OCI-LY3 (cell line): ENCODE measurements at regions not wholly inside any gene's neighbourhood (a gene's known extent, or its start where the extent isn't known, plus 50 kb on each side); places are given as distances from the start of the nearest gene placed in this dataset.

Experiments
- H2AFZ ChIP-seq: fragments of 200-600, 300-600 bp; shearing (Covaris generic); 2 replicates; pipeline ENCODE4 v1.6.0; 2014; ENCODE audit warnings: antibody characterized with exemption, low read depth, low read length
- H3K27ac ChIP-seq: fragments of 200-600, 300-600 bp; sonication (generic); 2 replicates; pipeline ENCODE4 v1.5.1; 2014; ENCODE audit warnings: mild to moderate bottlenecking, low read length, moderate library complexity, mixed read lengths
- H3K27me3 ChIP-seq: fragments of 200-600, 300-600 bp; sonication (generic); 2 replicates; pipeline ENCODE4 v1.6.1; 2014; ENCODE audit warnings: low read depth, low read length, mixed read lengths
- H3K36me3 ChIP-seq: fragments of 200-600, 300-600 bp; sonication (generic); replicated peaks from 2 replicates; pipeline ENCODE3; 2014; ENCODE audit warnings: low read depth, low read length, mixed read lengths
- H3K4me1 ChIP-seq: fragments of 300-600, 200-600 bp; sonication (generic); 2 replicates; pipeline ENCODE4 v1.6.1; 2014; ENCODE audit warnings: low read length, mixed read lengths
- H3K4me2 ChIP-seq: fragments of 200-600, 300-600 bp; sonication (generic); 2 replicates; pipeline ENCODE4 v1.6.1; 2014; ENCODE audit warnings: low read length, mixed read lengths
- H3K4me3 ChIP-seq: fragments of 300-600, 200-600 bp; sonication (generic); 2 replicates; pipeline ENCODE4 v1.5.1; 2014; ENCODE audit warnings: antibody characterized with exemption, mild to moderate bottlenecking, low read length, moderate library complexity
- H3K79me2 ChIP-seq: fragments of 300-600, 200-600 bp; shearing (Covaris generic); 2 replicates; pipeline ENCODE4 v1.6.1; 2014; ENCODE audit warnings: mild to moderate bottlenecking, low read length, mixed read lengths
- H3K9ac ChIP-seq: fragments of 300-600, 200-600 bp; shearing (Covaris generic); 2 replicates; pipeline ENCODE4 v1.6.0; 2014; ENCODE audit warnings: mild to moderate bottlenecking, low read length, moderate library complexity
- H3K9me3 ChIP-seq: fragments of 200-600, 300-600 bp; shearing (Covaris generic); 2 replicates; pipeline ENCODE4 v1.6.1; 2014; ENCODE audit warnings: low read length, mixed read lengths; ENCODE audit not compliant: insufficient read depth
- H4K20me1 ChIP-seq: fragments of 200-600, 300-600 bp; sonication (generic); 2 replicates; pipeline ENCODE4 v1.6.1; 2016; ENCODE audit warnings: low read length, mixed read lengths; ENCODE audit not compliant: insufficient read depth
- EZH2phosphoT487 ChIP-seq: fragments of 200-600 bp; shearing (Covaris generic); IDR thresholded peaks from 2 replicates; pipeline ENCODE4 v1.6.1; 2018; ENCODE audit warnings: antibody characterized with exemption, mixed run types, low read depth
- TF ChIP-seq, protein P1 (sequence below): fragments of 200-600, 300-600 bp; sonication (generic); IDR thresholded peaks from 2 replicates; pipeline ENCODE4 v1.5.1; 2014; ENCODE audit warnings: antibody characterized with exemption, low read length, low read depth

DNA sequence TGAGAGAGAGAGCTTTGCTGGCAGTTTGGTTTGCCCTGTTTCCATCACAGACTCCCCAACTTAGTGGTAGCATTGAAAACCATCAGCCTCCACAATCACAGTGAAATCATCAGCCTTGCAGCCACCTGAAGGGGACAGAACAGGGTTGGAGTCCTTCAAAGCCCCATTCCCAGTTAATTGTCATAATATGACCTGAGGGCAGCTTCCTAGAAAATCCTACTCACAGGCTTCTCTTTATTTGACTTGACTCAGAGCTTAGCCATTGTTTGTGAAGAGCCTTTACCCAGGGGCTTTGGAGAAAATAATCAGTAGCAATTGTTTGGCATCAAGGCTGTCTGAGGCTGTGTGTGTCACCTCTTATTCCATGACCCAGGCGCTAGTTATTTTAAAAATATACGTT lies 308.7 kb downstream of the CBLN2 start:
- H3K9ac ChIP-seq, result no peak overlapping the region
- H3K9me3 ChIP-seq, result no peaks in the 10 kb centered on the region
- H3K27me3 ChIP-seq, result no peaks in the 10 kb centered on the region

DNA sequence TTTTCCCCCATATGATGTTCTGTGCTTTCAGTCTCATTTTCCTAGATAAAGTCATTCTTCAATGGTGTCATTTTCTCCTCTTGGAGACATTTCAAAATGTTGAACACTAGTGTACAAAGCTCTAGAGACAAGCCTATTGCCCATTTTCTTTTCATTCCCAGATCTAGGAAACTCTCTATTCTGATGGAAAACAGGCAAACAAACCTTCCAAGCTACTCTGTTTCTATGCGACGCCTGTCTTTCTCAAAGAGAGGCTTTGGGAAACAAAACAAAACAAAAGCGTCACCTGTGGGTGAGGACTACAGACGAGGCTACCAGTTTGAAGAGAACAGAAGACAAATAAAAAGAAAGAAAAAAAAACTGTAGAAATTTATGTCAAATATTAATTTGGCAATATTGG lies 311.0 kb downstream of the CBLN2 start:
- H4K20me1 ChIP-seq, result no peaks in the 10 kb centered on the region
- H3K4me3 ChIP-seq, result no peak overlapping the region
- H3K9ac ChIP-seq, result no peak overlapping the region
- H3K27ac ChIP-seq, result no peak overlapping the region
- TF ChIP-seq, protein P1, sequence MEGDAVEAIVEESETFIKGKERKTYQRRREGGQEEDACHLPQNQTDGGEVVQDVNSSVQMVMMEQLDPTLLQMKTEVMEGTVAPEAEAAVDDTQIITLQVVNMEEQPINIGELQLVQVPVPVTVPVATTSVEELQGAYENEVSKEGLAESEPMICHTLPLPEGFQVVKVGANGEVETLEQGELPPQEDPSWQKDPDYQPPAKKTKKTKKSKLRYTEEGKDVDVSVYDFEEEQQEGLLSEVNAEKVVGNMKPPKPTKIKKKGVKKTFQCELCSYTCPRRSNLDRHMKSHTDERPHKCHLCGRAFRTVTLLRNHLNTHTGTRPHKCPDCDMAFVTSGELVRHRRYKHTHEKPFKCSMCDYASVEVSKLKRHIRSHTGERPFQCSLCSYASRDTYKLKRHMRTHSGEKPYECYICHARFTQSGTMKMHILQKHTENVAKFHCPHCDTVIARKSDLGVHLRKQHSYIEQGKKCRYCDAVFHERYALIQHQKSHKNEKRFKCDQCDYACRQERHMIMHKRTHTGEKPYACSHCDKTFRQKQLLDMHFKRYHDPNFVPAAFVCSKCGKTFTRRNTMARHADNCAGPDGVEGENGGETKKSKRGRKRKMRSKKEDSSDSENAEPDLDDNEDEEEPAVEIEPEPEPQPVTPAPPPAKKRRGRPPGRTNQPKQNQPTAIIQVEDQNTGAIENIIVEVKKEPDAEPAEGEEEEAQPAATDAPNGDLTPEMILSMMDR, result no peak
- TF ChIP-seq EZH2phosphoT487, result no peak
- no peaks in the 10 kb centered on the region for H3K36me3 ChIP-seq
- H3K9me3 ChIP-seq, result no peaks in the 10 kb centered on the region
- H3K4me2 ChIP-seq, result no peak overlapping the region
- no peaks in the 10 kb centered on the region for H3K27me3 ChIP-seq
- H2AFZ ChIP-seq, result no peak overlapping the region
- H3K79me2 ChIP-seq, result no peaks in the 10 kb centered on the region
- H3K4me1 ChIP-seq, result no peaks in the 10 kb centered on the region

More for the DNA sequence above, 308.7 kb downstream of the CBLN2 start:
- no peak overlapping the region for H3K4me2 ChIP-seq
- TF ChIP-seq, protein P1, result no peak
- TF ChIP-seq EZH2phosphoT487, result no peak
- H3K79me2 ChIP-seq, result no peaks in the 10 kb centered on the region
- H3K27ac ChIP-seq, result no peak overlapping the region
- H4K20me1 ChIP-seq, result no peaks in the 10 kb centered on the region
- H3K4me3 ChIP-seq, result no peak overlapping the region
- H3K4me1 ChIP-seq, result no peaks in the 10 kb centered on the region
- H3K36me3 ChIP-seq, result no peaks in the 10 kb centered on the region
- H2AFZ ChIP-seq, result no peak overlapping the region

DNA sequence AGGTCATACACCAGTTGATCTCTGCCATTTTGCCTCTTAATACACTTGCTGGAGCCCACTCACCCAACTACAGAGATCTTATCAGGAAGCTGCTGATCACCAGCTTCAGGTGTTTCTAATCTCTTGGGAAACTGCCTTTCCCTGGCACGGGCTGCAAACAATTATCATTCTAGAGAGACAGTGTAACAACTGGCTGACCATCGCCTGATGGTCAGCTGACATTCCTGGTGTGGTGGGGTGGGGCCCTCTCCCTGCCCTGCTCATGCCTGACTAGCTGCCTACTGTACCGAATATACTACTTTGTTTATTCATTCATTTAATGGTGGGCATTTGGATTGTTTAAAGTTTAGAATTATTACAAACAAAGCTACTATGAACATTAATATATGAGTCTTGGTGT lies 311.5 kb downstream of the CBLN2 start:
- Histone ChIP-seq H3K9ac (no peak overlapping the region), H3K9me3 (no peaks in the 10 kb centered on the region), H3K4me2 (no peak overlapping the region), H3K27ac (no peak overlapping the region), H2AFZ (no peak overlapping the region), H3K4me1 (no peaks in the 10 kb centered on the region), H3K36me3 (no peaks in the 10 kb centered on the region), H4K20me1 (no peaks in the 10 kb centered on the region), H3K79me2 (no peaks in the 10 kb centered on the region), H3K4me3 (no peak overlapping the region), H3K27me3 (no peaks in the 10 kb centered on the region)
- TF ChIP-seq, protein P1, result no peak
- no peak for TF ChIP-seq EZH2phosphoT487

DNA sequence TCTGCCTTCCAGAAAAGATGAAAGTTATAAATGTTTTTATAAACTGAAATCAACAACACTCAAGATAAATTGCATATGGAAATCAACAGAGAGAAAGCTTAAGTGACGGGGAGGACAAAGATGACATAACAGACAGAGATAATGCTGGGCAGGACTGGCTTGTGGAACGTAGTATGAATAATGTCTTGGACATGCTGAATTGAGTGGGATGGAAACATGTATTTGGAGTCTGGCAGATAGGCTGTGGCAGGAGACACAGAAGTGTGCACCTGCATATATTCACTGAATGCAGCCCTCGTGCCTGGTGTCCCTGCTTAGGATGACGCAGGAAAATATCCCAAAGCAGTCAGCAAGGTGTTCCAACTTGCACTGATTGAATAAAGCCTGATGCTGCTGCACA lies 318.2 kb downstream of the CBLN2 start:
- TF ChIP-seq EZH2phosphoT487, result no peak
- TF ChIP-seq, protein P1, result no peak
- H2AFZ ChIP-seq, result no peak overlapping the region

More for the DNA sequence above, 318.2 kb downstream of the CBLN2 start:
- no peak overlapping the region for H3K27ac ChIP-seq
- no peaks in the 10 kb centered on the region for H3K27me3 ChIP-seq
- no peak overlapping the region for H3K4me3 ChIP-seq
- no peaks in the 10 kb centered on the region for H3K36me3 ChIP-seq
- H3K4me1 ChIP-seq, result no peaks in the 10 kb centered on the region
- no peaks in the 10 kb centered on the region for H4K20me1 ChIP-seq
- H3K79me2 ChIP-seq, result no peaks in the 10 kb centered on the region
- H3K9ac ChIP-seq, result no peak overlapping the region
- no peak overlapping the region for H3K4me2 ChIP-seq
- H3K9me3 ChIP-seq, result no peaks in the 10 kb centered on the region
